ENCODE measurements at regions not wholly inside any gene's neighbourhood (a gene's known extent, or its start where the extent isn't known, plus 50 kb on each side); places are given as distances from the start of the nearest gene placed in this dataset.

DNA sequence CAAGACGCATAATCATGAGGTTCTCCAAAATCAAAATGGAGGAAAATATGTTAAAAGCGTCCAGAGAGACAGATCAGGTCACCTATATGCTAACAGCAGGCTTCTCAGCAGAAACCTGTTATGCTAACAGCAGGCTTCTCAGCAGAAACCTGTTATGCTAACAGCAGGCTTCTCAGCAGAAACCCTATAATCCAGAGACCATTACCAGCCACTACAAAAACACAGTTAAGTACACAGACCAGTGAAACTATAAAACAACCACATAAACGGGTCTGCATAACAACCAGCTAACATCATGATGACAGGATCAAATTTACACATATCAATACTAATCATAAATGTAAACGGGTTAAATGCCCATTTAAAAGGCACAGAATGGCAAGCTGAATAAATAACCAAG, 1548.4 kb upstream of the TMEFF2 start:
- no peak for TF ChIP-seq CTCF (IDR thresholded peaks at IDR 0.05; ENCODE audit: poor library complexity, severe bottlenecking)
- Histone ChIP-seq H3K36me3 (ENCODE audit: low read depth) (no peaks in the 10 kb centered on the region), H3K4me3 (ENCODE audit: severe bottlenecking) (no peak overlapping the region), H3K27ac (ENCODE audit: poor library complexity, severe bottlenecking) (no peak overlapping the region), H3K9me3 (ENCODE audit: severe bottlenecking) (no peaks in the 10 kb centered on the region), H3K4me1 (ENCODE audit: insufficient read depth, poor library complexity, severe bottlenecking) (no peaks in the 10 kb centered on the region), H3K27me3 (ENCODE audit: insufficient read depth, poor library complexity, severe bottlenecking) (no peaks in the 10 kb centered on the region)
- no peak for DNase-seq (ENCODE audit: low spot score)
- ATAC-seq (ENCODE audit: low read depth), result no peak

DNA sequence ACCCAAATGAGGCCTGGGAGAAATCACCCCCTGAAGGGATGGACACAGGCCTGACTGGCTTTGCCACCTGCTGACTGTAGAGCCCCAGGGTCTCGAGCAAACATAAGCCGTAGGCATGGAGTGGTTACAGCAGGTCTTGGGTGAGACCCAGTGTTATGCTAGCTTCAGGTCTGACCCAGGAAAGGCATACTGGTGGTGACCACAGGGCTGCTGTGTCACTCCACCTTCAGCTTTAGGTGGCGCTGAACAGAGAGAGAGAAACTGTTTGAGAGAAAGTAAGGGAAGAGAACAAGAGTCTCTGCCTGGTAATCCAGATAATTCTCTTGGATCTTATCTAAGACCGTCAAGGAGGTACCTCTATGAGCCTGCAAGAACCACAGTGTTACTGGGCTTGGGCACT, 1544.2 kb upstream of the TMEFF2 start:
- DNase-seq (ENCODE audit: low spot score) (no peak), ATAC-seq (ENCODE audit: low read depth) (no peak)
- Histone ChIP-seq H3K9me3 (ENCODE audit: severe bottlenecking) (no peaks in the 10 kb centered on the region), H3K27ac (ENCODE audit: poor library complexity, severe bottlenecking) (no peak overlapping the region), H3K4me1 (ENCODE audit: insufficient read depth, poor library complexity, severe bottlenecking) (no peaks in the 10 kb centered on the region), H3K4me3 (ENCODE audit: severe bottlenecking) (no peak overlapping the region), H3K27me3 (ENCODE audit: insufficient read depth, poor library complexity, severe bottlenecking) (no peaks in the 10 kb centered on the region), H3K36me3 (ENCODE audit: low read depth) (no peaks in the 10 kb centered on the region)
- TF ChIP-seq CTCF (IDR thresholded peaks at IDR 0.05; ENCODE audit: poor library complexity, severe bottlenecking), result no peak

DNA sequence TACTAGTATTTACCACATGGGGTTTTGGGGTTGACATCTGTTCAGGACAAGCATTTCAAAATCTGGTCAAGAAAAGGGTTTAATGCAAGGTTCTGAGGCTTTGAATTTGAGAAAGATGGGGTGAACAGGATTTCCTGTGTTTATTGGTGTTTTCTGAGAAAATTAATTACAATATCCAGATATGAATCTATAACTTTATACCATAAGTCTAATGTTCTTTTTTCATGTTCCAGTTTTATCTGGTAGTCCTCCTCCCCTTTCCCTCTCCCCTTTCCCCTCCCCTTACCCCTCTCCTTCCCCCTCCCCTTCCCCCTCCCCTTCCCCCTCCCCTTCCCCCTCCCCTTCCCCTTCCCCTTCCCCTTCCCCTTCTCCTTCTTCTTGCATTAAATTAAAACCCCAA, 1518.2 kb upstream of the TMEFF2 start:
- H3K9me3 ChIP-seq (ENCODE audit: severe bottlenecking), result no peaks in the 10 kb centered on the region
- no peaks in the 10 kb centered on the region for H3K36me3 ChIP-seq (ENCODE audit: low read depth)
- H3K27me3 ChIP-seq (ENCODE audit: insufficient read depth, poor library complexity, severe bottlenecking), result no peaks in the 10 kb centered on the region
- H3K4me1 ChIP-seq (ENCODE audit: insufficient read depth, poor library complexity, severe bottlenecking), result no peaks in the 10 kb centered on the region
- no peak overlapping the region for H3K4me3 ChIP-seq (ENCODE audit: severe bottlenecking)
- H3K27ac ChIP-seq (ENCODE audit: poor library complexity, severe bottlenecking), result no peak overlapping the region
- DNase-seq (ENCODE audit: low spot score) (no peak), ATAC-seq (ENCODE audit: low read depth) (no peak)
- TF ChIP-seq CTCF (IDR thresholded peaks at IDR 0.05; ENCODE audit: poor library complexity, severe bottlenecking), result no peak

DNA sequence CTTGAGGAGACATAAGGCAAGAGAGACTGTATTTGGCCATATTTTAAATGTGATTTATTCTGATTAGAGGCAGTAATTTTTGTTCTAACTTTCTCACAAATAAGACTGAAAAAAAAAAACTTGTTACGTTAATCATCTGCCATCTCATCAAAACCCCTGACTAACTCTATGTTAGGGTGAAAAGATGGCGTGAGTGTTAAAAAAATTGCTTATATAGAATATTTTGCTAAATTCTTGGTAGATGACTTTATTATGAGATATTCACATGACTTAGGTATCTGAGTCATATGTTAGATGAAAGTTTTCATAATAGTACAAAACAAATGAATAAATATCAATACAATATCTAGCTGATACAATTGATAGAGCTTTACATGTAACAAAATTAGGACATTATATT, 1508.7 kb upstream of the TMEFF2 start:
- H3K4me1 ChIP-seq (ENCODE audit: insufficient read depth, poor library complexity, severe bottlenecking), result no peaks in the 10 kb centered on the region
- H3K27ac ChIP-seq (ENCODE audit: poor library complexity, severe bottlenecking), result no peak overlapping the region
- H3K4me3 ChIP-seq (ENCODE audit: severe bottlenecking), result no peak overlapping the region
- no peaks in the 10 kb centered on the region for H3K36me3 ChIP-seq (ENCODE audit: low read depth)
- H3K27me3 ChIP-seq (ENCODE audit: insufficient read depth, poor library complexity, severe bottlenecking), result no peaks in the 10 kb centered on the region
- no peak for ATAC-seq (ENCODE audit: low read depth)
- H3K9me3 ChIP-seq (ENCODE audit: severe bottlenecking), result no peaks in the 10 kb centered on the region
- no peak for TF ChIP-seq CTCF (IDR thresholded peaks at IDR 0.05; ENCODE audit: poor library complexity, severe bottlenecking)
- no peak for DNase-seq (ENCODE audit: low spot score)

DNA sequence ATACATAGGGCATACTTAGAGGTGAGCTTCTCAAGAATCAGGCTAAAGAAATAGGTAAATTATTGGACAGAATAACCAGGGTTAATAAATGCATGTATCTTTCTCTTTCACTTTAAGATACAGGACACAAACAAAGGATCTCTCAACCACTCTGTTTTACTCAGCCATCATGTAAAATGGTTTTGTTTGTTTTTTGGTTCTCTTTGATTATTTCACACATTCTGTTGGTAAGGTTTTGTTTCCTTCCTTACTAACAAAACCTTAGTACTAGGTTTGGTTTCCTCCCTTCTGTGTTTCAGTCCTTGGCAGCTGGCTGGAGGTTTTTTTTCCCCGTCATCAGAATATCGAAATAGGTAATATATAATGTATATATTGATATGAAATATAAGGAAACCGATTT, 1506.8 kb upstream of the TMEFF2 start:
- H3K9me3 ChIP-seq (ENCODE audit: severe bottlenecking), result no peaks in the 10 kb centered on the region
- H3K27me3 ChIP-seq (ENCODE audit: insufficient read depth, poor library complexity, severe bottlenecking), result no peaks in the 10 kb centered on the region
- no peak for TF ChIP-seq CTCF (IDR thresholded peaks at IDR 0.05; ENCODE audit: poor library complexity, severe bottlenecking)
- H3K4me3 ChIP-seq (ENCODE audit: severe bottlenecking), result no peak overlapping the region
- no peaks in the 10 kb centered on the region for H3K4me1 ChIP-seq (ENCODE audit: insufficient read depth, poor library complexity, severe bottlenecking)
- H3K36me3 ChIP-seq (ENCODE audit: low read depth), result no peaks in the 10 kb centered on the region
- no peak overlapping the region for H3K27ac ChIP-seq (ENCODE audit: poor library complexity, severe bottlenecking)
- no peak for DNase-seq (ENCODE audit: low spot score)
- no peak for ATAC-seq (ENCODE audit: low read depth)
